GM23338 (cell line): ENCODE measurements at regions not wholly inside any gene's neighbourhood (a gene's known extent, or its start where the extent isn't known, plus 50 kb on each side); places are given as distances from the start of the nearest gene placed in this dataset.

ENCODE experiments used
- CTCF ChIP-seq, 2 experiments: fragments of 200-600 bp in 1 of 2; sonication (generic) in 1 of 2; conservative IDR thresholded peaks; 2 replicates each; pipeline versions ENCODE4 v1.5.1 to v1.6.1; 2016 to 2017; ENCODE audit warnings: antibody characterized with exemption in 2 of 2, low read depth in 2 of 2, mild to moderate bottlenecking in 2 of 2, moderate library complexity in 1 of 2
- EZH2 ChIP-seq: fragments of 200-600 bp; sonication (generic); IDR thresholded peaks from one replicate; pipeline ENCODE4 v1.8.0; 2017; ENCODE audit warnings: antibody characterized with exemption, mild to moderate bottlenecking, low read depth; ENCODE audit not compliant: unreplicated experiment
- EZH2phosphoT487 ChIP-seq: fragments of 200-600 bp; sonication (generic); IDR thresholded peaks from one replicate; pipeline ENCODE4 v1.8.1; 2018; ENCODE audit warnings: antibody characterized with exemption; ENCODE audit not compliant: unreplicated experiment
- POLR2AphosphoS5 ChIP-seq: IDR thresholded peaks from 2 replicates; pipeline ENCODE4 v1.6.1; 2016; ENCODE audit warnings: antibody characterized with exemption, low read depth
- REST ChIP-seq: IDR thresholded peaks from one replicate; pipeline ENCODE4 v1.6.1; 2018; ENCODE audit warnings: antibody characterized with exemption; ENCODE audit not compliant: unreplicated experiment

GRCh38 chr2:59856391-59856790 is 697.1 kb downstream of the BCL11A start:
- no peak for TF ChIP-seq CTCF (conservative IDR thresholded peaks at IDR 0.05; ENCODE audit: low read depth in 2 of 2)
- TF ChIP-seq EZH2, result no peak
- no peak for TF ChIP-seq POLR2AphosphoS5
- TF ChIP-seq EZH2phosphoT487, result no peak
- no peak for TF ChIP-seq REST
